Kidney (tissue), 13 donors: ENCODE measurements at regions not wholly inside any gene's neighbourhood (a gene's known extent, or its start where the extent isn't known, plus 50 kb on each side); places are given as distances from the start of the nearest gene placed in this dataset.

Source experiments
- DNase-seq, 5 donors: peaks; one replicate each; pipeline ENCODE4 v3.0.0-alpha.2; 2013 to 2020
- FAIRE-seq: peaks from 2 replicates; lab custom pipeline; 2012; peaks lifted over from hg19 to GRCh38; lab: Jason Lieb, UNC
- H3K27ac ChIP-seq, 2 donors: one replicate each; pipeline ENCODE4 v1.7.0; 2013; ENCODE audit warnings: low read depth in 2 of 2, low read length in 2 of 2, inconsistent platforms in 1 of 2
- H3K27me3 ChIP-seq: one replicate; pipeline ENCODE4 v1.7.1; 2013; ENCODE audit warnings: low read length, inconsistent platforms; ENCODE audit not compliant: control insufficient read depth, insufficient read depth
- H3K36me3 ChIP-seq, 3 donors: one replicate each; pipeline versions ENCODE4 v1.7.0 to v1.7.1; 2013; ENCODE audit warnings: low read length in 3 of 3, control low read depth in 1 of 3, inconsistent platforms in 1 of 3; ENCODE audit not compliant: insufficient read depth in 3 of 3, control insufficient read depth in 2 of 3
- H3K4me1 ChIP-seq, 3 donors: one replicate each; pipeline versions ENCODE4 v1.7.0 to v1.7.1; 2013; ENCODE audit warnings: low read length in 3 of 3, inconsistent platforms in 1 of 3, low read depth in 1 of 3; ENCODE audit not compliant: control insufficient read depth in 2 of 3, insufficient read depth in 2 of 3
- H3K4me3 ChIP-seq, 3 donors: one replicate each; pipeline versions ENCODE4 v1.7.0 to v1.8.1; 2013; ENCODE audit warnings: low read length in 3 of 3, control low read depth in 1 of 3, inconsistent platforms in 1 of 3
- H3K9ac ChIP-seq, 3 donors: one replicate each; pipeline versions ENCODE4 v1.7.0 to v1.7.1; 2013; ENCODE audit warnings: low read length in 3 of 3, control low read depth in 1 of 3, inconsistent platforms in 1 of 3
- H3K9me3 ChIP-seq, 3 donors: one replicate each; pipeline versions ENCODE4 v1.7.0 to v1.7.1; 2013; ENCODE audit warnings: low read length in 3 of 3, control low read depth in 1 of 3, inconsistent platforms in 1 of 3; ENCODE audit not compliant: control insufficient read depth in 2 of 3, insufficient read depth in 1 of 3
- intact Hi-C: fragments of 100-400 bp; cut with DNase I; formaldehyde crosslinking; loops from one replicate; pipeline ENCODE4 v1.11.1; 2022
- TF ChIP-seq, protein P1 (sequence below): IDR thresholded peaks from 3 replicates; pipeline ENCODE4 v1.5.1; 2012; ENCODE audit warnings: mild to moderate bottlenecking, moderate library complexity, borderline replicate concordance; ENCODE audit not compliant: insufficient read depth; ENCODE audit errors: extremely low read depth
- donor health status: control.
- donor health status: control.
- donor health status: control.
- donor health status: control.
- donor health status: control.
- donor health status: DM: yes; HTN: yes; CAD: no.
- donor health status: Normal renal cell carcinoma (clear cell type).

DNA sequence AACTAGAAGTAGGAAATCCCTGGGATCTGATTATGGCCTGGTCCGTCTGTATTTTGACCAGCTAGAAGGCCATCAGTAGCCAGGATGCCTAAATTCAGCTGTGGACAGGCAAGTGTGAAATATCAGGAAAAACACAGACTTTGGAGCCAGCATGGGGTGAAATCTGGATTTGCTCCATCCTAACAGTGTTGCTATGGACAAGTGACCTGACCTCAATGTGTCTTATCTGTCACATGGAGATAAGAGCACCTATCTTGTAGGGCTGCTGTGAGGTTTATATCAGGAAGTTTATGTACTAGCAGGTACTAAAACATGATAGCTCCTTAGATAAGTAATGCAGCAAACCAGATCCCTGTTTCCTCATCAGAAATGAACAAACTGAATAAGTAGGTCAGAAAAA, 460.4 kb downstream of the STK39 start:
- intact Hi-C loops = no loop called here
- Histone ChIP-seq H3K9ac (no peak overlapping the region), H3K9me3 (no peaks in the 10 kb centered on the region), H3K36me3 (no peaks in the 10 kb centered on the region), H3K4me3 (no peak overlapping the region), H3K4me1 (no peaks in the 10 kb centered on the region), H3K27ac (no peak overlapping the region), H3K27me3 (no peaks in the 10 kb centered on the region)
- TF ChIP-seq, protein P1, sequence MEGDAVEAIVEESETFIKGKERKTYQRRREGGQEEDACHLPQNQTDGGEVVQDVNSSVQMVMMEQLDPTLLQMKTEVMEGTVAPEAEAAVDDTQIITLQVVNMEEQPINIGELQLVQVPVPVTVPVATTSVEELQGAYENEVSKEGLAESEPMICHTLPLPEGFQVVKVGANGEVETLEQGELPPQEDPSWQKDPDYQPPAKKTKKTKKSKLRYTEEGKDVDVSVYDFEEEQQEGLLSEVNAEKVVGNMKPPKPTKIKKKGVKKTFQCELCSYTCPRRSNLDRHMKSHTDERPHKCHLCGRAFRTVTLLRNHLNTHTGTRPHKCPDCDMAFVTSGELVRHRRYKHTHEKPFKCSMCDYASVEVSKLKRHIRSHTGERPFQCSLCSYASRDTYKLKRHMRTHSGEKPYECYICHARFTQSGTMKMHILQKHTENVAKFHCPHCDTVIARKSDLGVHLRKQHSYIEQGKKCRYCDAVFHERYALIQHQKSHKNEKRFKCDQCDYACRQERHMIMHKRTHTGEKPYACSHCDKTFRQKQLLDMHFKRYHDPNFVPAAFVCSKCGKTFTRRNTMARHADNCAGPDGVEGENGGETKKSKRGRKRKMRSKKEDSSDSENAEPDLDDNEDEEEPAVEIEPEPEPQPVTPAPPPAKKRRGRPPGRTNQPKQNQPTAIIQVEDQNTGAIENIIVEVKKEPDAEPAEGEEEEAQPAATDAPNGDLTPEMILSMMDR = no peak
- DNase-seq (no peak), FAIRE-seq (no peak)

DNA sequence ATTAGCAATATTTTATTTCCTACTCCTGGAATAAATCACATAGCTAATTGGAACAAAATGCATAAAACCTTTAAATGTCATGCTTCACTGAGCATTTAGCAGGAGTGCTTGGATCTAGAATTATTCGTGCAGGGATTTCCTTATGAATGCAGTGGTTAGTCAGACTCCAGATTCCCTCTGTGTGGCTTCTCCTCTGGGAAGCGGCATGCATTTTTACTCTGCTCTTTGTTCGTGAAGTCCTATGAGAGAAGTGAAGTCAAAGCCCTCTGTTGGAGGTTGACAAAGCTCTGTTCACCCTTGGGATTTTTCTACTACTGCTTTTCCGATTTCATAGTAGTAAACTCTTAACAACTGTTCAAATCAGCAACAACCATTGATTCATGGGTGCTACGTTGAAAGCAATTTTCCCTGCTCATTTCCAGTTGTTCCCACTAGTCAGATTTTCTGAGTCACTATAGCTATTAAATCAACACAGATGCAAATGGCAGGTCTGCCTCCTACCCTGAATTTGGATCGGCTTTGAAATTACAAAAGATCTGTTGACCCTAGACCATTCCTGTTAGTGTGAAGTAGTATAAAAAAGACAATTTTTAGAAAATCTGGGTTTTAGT, 461.7 kb downstream of the STK39 start:
- Histone ChIP-seq H3K36me3 (no peaks in the 10 kb centered on the region), H3K27ac (no peak overlapping the region), H3K9ac (no peak overlapping the region), H3K4me3 (no peak overlapping the region), H3K9me3 (no peaks in the 10 kb centered on the region), H3K27me3 (no peaks in the 10 kb centered on the region), H3K4me1 (no peaks in the 10 kb centered on the region)
- TF ChIP-seq, protein P1 = no peak
- intact Hi-C loops = no loop called here
- FAIRE-seq (no peak), DNase-seq (no peak)

DNA sequence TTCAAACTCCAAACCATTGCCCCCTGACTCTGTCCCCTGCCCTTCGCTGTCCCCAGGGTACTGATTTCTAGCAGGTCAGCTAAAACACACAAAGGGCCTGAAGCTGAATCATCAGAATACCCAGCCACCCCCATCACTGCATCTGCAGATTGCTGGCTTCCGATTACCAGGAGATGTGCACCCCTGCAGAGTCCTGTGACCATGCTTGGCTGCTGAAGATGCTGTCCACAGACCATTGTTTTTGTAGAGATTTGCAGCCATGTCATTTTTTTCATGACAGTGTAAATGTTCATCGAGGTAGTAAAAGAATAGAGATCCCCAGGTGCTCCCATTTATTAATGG, 463.3 kb downstream of the STK39 start:
- Histone ChIP-seq H3K4me3 (no peak overlapping the region), H3K27ac (no peak overlapping the region), H3K4me1 (no peaks in the 10 kb centered on the region), H3K27me3 (no peaks in the 10 kb centered on the region), H3K9me3 (no peaks in the 10 kb centered on the region), H3K36me3 (no peaks in the 10 kb centered on the region), H3K9ac (no peak overlapping the region)
- intact Hi-C loops = no loop called here
- DNase-seq (no peak), FAIRE-seq (no peak)
- TF ChIP-seq, protein P1 = no peak
